ENCODE measurements at regions not wholly inside any gene's neighbourhood (a gene's known extent, or its start where the extent isn't known, plus 50 kb on each side); places are given as distances from the start of the nearest gene placed in this dataset.

GRCh38 chr21:43305811-43306311 is 121.1 kb downstream of the SIK1 start:
- no peaks in the 10 kb centered on the region for H3K9me3 ChIP-seq (ENCODE audit: low read depth)
- H3K4me3 ChIP-seq = no peak overlapping the region
- no peaks in the 10 kb centered on the region for H3K36me3 ChIP-seq (ENCODE audit: low read depth)
- TF ChIP-seq EZH2 (IDR thresholded peaks at IDR 0.05; ENCODE audit: insufficient read depth, poor library complexity, severe bottlenecking) (no peak), EZH2phosphoT487 (IDR thresholded peaks at IDR 0.05; ENCODE audit: insufficient read depth, low read depth) (no peak)
- no peak overlapping the region for H3K27ac ChIP-seq
- no peaks in the 10 kb centered on the region for H3F3A ChIP-seq (ENCODE audit: insufficient read depth)
- 60 to 67% methylated on average over 16 of the region's 16 CpGs for WGBS, 2 experiments (ENCODE audit: low coverage in 1 of 2, low lambda C conversion rate in 2 of 2, missing lambda C conversion rate in 2 of 2)
- no peaks in the 10 kb centered on the region for H3K4me1 ChIP-seq (ENCODE audit: insufficient read depth)
- in situ Hi-C loops (cut with MboI) = no loop called here
- H3K4me2 ChIP-seq (ENCODE audit: unreplicated experiment) = no peak overlapping the region
- no peak overlapping the region for H2AFZ ChIP-seq
- no peaks in the 10 kb centered on the region for H3K27me3 ChIP-seq (replicated peaks; ENCODE audit: insufficient read depth)
- no peaks in the 10 kb centered on the region for H3K79me2 ChIP-seq (ENCODE audit: insufficient read depth)
- H3K9me2 ChIP-seq (ENCODE audit: insufficient read depth) = no peaks in the 10 kb centered on the region
- no peaks in the 10 kb centered on the region for H4K20me1 ChIP-seq (ENCODE audit: insufficient read depth)
- no peak for DNase-seq
- no peak overlapping the region for H3K9ac ChIP-seq

- no peaks in the 10 kb centered on the region for H3K79me2 ChIP-seq (ENCODE audit: insufficient read depth)
- TF ChIP-seq EZH2phosphoT487 (IDR thresholded peaks at IDR 0.05; ENCODE audit: insufficient read depth, low read depth) = no peak
- no peak for TF ChIP-seq EZH2 (IDR thresholded peaks at IDR 0.05; ENCODE audit: insufficient read depth, poor library complexity, severe bottlenecking)
- 73 to 79% methylated on average over 15 of the region's 15 CpGs for WGBS, 2 experiments (ENCODE audit: low coverage in 1 of 2, low lambda C conversion rate in 2 of 2, missing lambda C conversion rate in 2 of 2)
- H3K4me2 ChIP-seq (ENCODE audit: unreplicated experiment) = no peak overlapping the region
- in situ Hi-C loops (cut with MboI) = no loop called here
- H3K9me3 ChIP-seq (ENCODE audit: low read depth) = no peaks in the 10 kb centered on the region
- no peaks in the 10 kb centered on the region for H3K36me3 ChIP-seq (ENCODE audit: low read depth)
- no peaks in the 10 kb centered on the region for H3K9me2 ChIP-seq (ENCODE audit: insufficient read depth)
- no peaks in the 10 kb centered on the region for H3K27me3 ChIP-seq (replicated peaks; ENCODE audit: insufficient read depth)
- no peak overlapping the region for H3K9ac ChIP-seq
- H3K4me1 ChIP-seq (ENCODE audit: insufficient read depth) = no peaks in the 10 kb centered on the region
- H3F3A ChIP-seq (ENCODE audit: insufficient read depth) = no peaks in the 10 kb centered on the region
- H2AFZ ChIP-seq = no peak overlapping the region
- H4K20me1 ChIP-seq (ENCODE audit: insufficient read depth) = no peaks in the 10 kb centered on the region
- H3K27ac ChIP-seq = no peak overlapping the region
- no peak overlapping the region for H3K4me3 ChIP-seq
- no peak for DNase-seq
Measured at GRCh38 chr21:43305336-43305665, 121.6 kb downstream of the SIK1 start.

- Histone ChIP-seq H2AFZ (no peak overlapping the region), H3F3A (ENCODE audit: insufficient read depth) (no peaks in the 10 kb centered on the region), H3K9me3 (ENCODE audit: low read depth) (no peaks in the 10 kb centered on the region), H3K27me3 (replicated peaks; ENCODE audit: insufficient read depth) (no peaks in the 10 kb centered on the region), H3K4me2 (ENCODE audit: unreplicated experiment) (no peak overlapping the region), H3K9me2 (ENCODE audit: insufficient read depth) (no peaks in the 10 kb centered on the region), H3K36me3 (ENCODE audit: low read depth) (no peaks in the 10 kb centered on the region), H3K79me2 (ENCODE audit: insufficient read depth) (no peaks in the 10 kb centered on the region), H3K27ac (no peak overlapping the region), H4K20me1 (ENCODE audit: insufficient read depth) (no peaks in the 10 kb centered on the region), H3K4me3 (no peak overlapping the region), H3K4me1 (ENCODE audit: insufficient read depth) (no peaks in the 10 kb centered on the region), H3K9ac (no peak overlapping the region)
- TF ChIP-seq EZH2phosphoT487 (IDR thresholded peaks at IDR 0.05; ENCODE audit: insufficient read depth, low read depth) (no peak), EZH2 (IDR thresholded peaks at IDR 0.05; ENCODE audit: insufficient read depth, poor library complexity, severe bottlenecking) (no peak)
- 70 to 73% methylated on average over 23 of the region's 23 CpGs for WGBS, 2 experiments (ENCODE audit: low coverage in 1 of 2, low lambda C conversion rate in 2 of 2, missing lambda C conversion rate in 2 of 2)
- in situ Hi-C loops (cut with MboI) = no loop called here
- no peak for DNase-seq
Measured at GRCh38 chr21:43304621-43305335, 122.2 kb downstream of the SIK1 start.

- 71 to 79% methylated on average over 11 to 14 of the region's 14 CpGs for WGBS, 2 experiments (ENCODE audit: low coverage in 1 of 2, low lambda C conversion rate in 2 of 2, missing lambda C conversion rate in 2 of 2)
- DNase-seq = no peak
- Histone ChIP-seq H3K27me3 (replicated peaks; ENCODE audit: insufficient read depth) (no peaks in the 10 kb centered on the region), H3K4me3 (no peak overlapping the region), H4K20me1 (ENCODE audit: insufficient read depth) (no peaks in the 10 kb centered on the region), H3K79me2 (ENCODE audit: insufficient read depth) (no peaks in the 10 kb centered on the region), H3K4me1 (ENCODE audit: insufficient read depth) (no peaks in the 10 kb centered on the region), H3K9me3 (ENCODE audit: low read depth) (no peaks in the 10 kb centered on the region), H3K4me2 (ENCODE audit: unreplicated experiment) (no peak overlapping the region), H3K9ac (no peak overlapping the region), H3F3A (ENCODE audit: insufficient read depth) (no peaks in the 10 kb centered on the region), H2AFZ (no peak overlapping the region), H3K9me2 (ENCODE audit: insufficient read depth) (no peaks in the 10 kb centered on the region), H3K27ac (no peak overlapping the region), H3K36me3 (ENCODE audit: low read depth) (no peaks in the 10 kb centered on the region)
- TF ChIP-seq EZH2 (IDR thresholded peaks at IDR 0.05; ENCODE audit: insufficient read depth, poor library complexity, severe bottlenecking) (no peak), EZH2phosphoT487 (IDR thresholded peaks at IDR 0.05; ENCODE audit: insufficient read depth, low read depth) (no peak)
- in situ Hi-C loops (cut with MboI) = no loop called here
Measured at GRCh38 chr21:43304206-43304605, 122.7 kb downstream of the SIK1 start.
